Endodermal cell (in vitro differentiated cells): ENCODE measurements at regions not wholly inside any gene's neighbourhood (a gene's known extent, or its start where the extent isn't known, plus 50 kb on each side); places are given as distances from the start of the nearest gene placed in this dataset.

Experiments
- DNase-seq: peaks from one replicate; pipeline ENCODE4 v3.0.0-alpha.2; 2017
- H3K27ac ChIP-seq: 2 replicates; pipeline ENCODE4 v1.5.1; 2013; ENCODE audit warnings: mild to moderate bottlenecking, low read depth, low read length, moderate library complexity
- H3K27me3 ChIP-seq: 2 replicates; pipeline ENCODE4 v1.6.1; 2013; ENCODE audit warnings: mild to moderate bottlenecking, low read length, moderate library complexity; ENCODE audit not compliant: insufficient read depth, control insufficient read depth, poor library complexity, severe bottlenecking
- H3K36me3 ChIP-seq: 2 replicates; pipeline ENCODE4 v1.7.0; 2013; ENCODE audit warnings: mild to moderate bottlenecking, low read length, moderate library complexity; ENCODE audit not compliant: control insufficient read depth, insufficient read depth
- H3K4me1 ChIP-seq: one replicate; pipeline ENCODE4 v1.7.0; 2013; ENCODE audit warnings: low read length; ENCODE audit not compliant: control insufficient read depth, insufficient read depth
- H3K4me3 ChIP-seq: 2 replicates; pipeline ENCODE4 v1.5.1; 2013; ENCODE audit warnings: mild to moderate bottlenecking, low read length, moderate library complexity
- H3K9ac ChIP-seq: 2 replicates; pipeline ENCODE4 v1.6.1; 2013; ENCODE audit warnings: mild to moderate bottlenecking, low read length, moderate library complexity; ENCODE audit not compliant: poor library complexity, severe bottlenecking; ENCODE audit errors: extremely low read depth
- H3K9me3 ChIP-seq: 2 replicates; pipeline ENCODE4 v1.6.1; 2013; ENCODE audit warnings: mild to moderate bottlenecking, low read length, moderate library complexity; ENCODE audit not compliant: control insufficient read depth
- H3K27ac Mint-ChIP-seq: 2 replicates; pipeline ENCODE4 v1.8.0; 2020; ENCODE audit warnings: mixed read lengths
- H3K27me3 Mint-ChIP-seq: 2 replicates; pipeline ENCODE4 v1.8.0; 2021; ENCODE audit warnings: mild to moderate bottlenecking, mixed read lengths; ENCODE audit not compliant: insufficient read depth
- H3K36me3 Mint-ChIP-seq: 2 replicates; pipeline ENCODE4 v1.8.0; 2020; ENCODE audit warnings: low read depth, mixed read lengths
- H3K4me1 Mint-ChIP-seq: 2 replicates; pipeline ENCODE4 v1.8.0; 2020; ENCODE audit warnings: mixed read lengths
- H3K4me3 Mint-ChIP-seq: 2 replicates; pipeline ENCODE4 v1.8.0; 2020; ENCODE audit warnings: mild to moderate bottlenecking, moderate library complexity, mixed read lengths
- H3K9me3 Mint-ChIP-seq: 2 replicates; pipeline ENCODE4 v1.8.0; 2020; ENCODE audit warnings: mild to moderate bottlenecking, mixed read lengths
- CTCF ChIP-seq: fragments of 200-600 bp; sonication (generic); conservative IDR thresholded peaks from 2 replicates; pipeline ENCODE4 v1.5.0; 2021; ENCODE audit warnings: antibody characterized with exemption, mild to moderate bottlenecking
- WGBS, 2 experiments: methylation state at CpG; one replicate each; pipeline versions ENCODE4 v1.1.5 to v1.1.7; 2013; ENCODE audit warnings: missing lambda C conversion rate in 2 of 2, mixed read lengths in 1 of 2; ENCODE audit not compliant: insufficient coverage in 1 of 2, insufficient read length in 1 of 2; 5-methylcytosine and 5-hydroxymethylcytosine counted together

DNA sequence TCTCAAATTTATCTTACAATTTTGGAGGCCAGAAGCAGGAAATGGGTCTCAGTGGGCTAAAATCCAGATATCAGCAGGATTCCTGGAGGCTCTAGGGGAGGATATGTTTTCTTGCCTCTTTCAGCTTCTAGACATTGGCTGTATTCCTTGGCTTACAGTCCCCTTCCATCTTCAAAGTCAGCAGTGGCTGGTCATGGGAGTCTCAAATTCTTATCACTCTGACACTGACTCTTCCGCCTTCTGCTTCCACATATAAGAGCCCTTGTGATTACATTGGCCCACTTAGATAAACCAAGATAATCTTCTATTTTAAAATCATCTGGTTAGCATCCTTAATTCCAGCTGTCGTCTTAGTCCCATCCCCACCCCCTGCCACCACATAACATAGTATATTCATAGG, 113.0 kb downstream of the PCDH7 start:
- Histone ChIP-seq H3K4me1 (peaks cover 21% of the 10 kb centered on the region), H3K9ac (no peak overlapping the region), H3K27ac (no peak overlapping the region), H3K4me3 (no peak overlapping the region), H3K9me3 (no peaks in the 10 kb centered on the region), H3K27me3 (no peaks in the 10 kb centered on the region), H3K36me3 (no peaks in the 10 kb centered on the region)
- TF ChIP-seq CTCF = no peak
- WGBS, 2 experiments = 93 to 100% methylated on average over 1 of the region's 2 CpGs
- no peak overlapping the region for H3K4me3 Mint-ChIP-seq
- no peaks in the 10 kb centered on the region for H3K27me3 Mint-ChIP-seq
- no peak for DNase-seq
- H3K36me3 Mint-ChIP-seq = no peaks in the 10 kb centered on the region
- H3K4me1 Mint-ChIP-seq = peaks cover 55% of the 10 kb centered on the region
- no peaks in the 10 kb centered on the region for H3K9me3 Mint-ChIP-seq
- peak overlapping the region; percentile 7 for H3K27ac Mint-ChIP-seq

GRCh38 chr4:30835044-30835443, 114.9 kb downstream of the PCDH7 start:
- peaks cover 26% of the 10 kb centered on the region for H3K4me1 ChIP-seq
- peak; percentile 59 for DNase-seq
- H3K9ac ChIP-seq = no peak overlapping the region
- no peaks in the 10 kb centered on the region for H3K9me3 Mint-ChIP-seq
- H3K27me3 ChIP-seq = no peaks in the 10 kb centered on the region
- no peaks in the 10 kb centered on the region for H3K36me3 ChIP-seq
- no peak overlapping the region for H3K27ac ChIP-seq
- WGBS, 2 experiments = 70 to 78% methylated on average over 8 to 11 of the region's 11 CpGs
- no peak overlapping the region for H3K4me3 Mint-ChIP-seq
- peak overlapping the region; percentile 69 for H3K27ac Mint-ChIP-seq
- peaks cover 62% of the 10 kb centered on the region for H3K4me1 Mint-ChIP-seq
- no peak overlapping the region for H3K4me3 ChIP-seq
- H3K36me3 Mint-ChIP-seq = no peaks in the 10 kb centered on the region
- no peaks in the 10 kb centered on the region for H3K27me3 Mint-ChIP-seq
- no peaks in the 10 kb centered on the region for H3K9me3 ChIP-seq
- no peak for TF ChIP-seq CTCF

DNA sequence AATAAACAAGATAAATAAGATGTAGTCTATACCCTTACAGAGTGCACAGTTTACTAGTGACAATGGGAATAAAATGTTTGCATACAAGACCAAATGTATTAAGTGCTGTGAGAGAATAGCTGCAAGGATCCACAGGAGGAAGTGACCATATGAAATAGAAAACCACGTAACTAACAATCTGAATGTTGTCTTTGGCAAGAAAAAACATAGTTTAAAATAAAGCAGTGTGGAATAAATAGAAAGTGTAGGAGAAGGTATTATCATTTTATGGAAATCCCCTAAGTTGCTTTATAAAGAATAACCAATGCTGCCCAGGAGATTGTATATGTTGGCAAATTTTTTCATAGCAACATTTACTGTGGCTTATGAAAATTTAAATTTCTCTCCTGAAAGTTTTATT, 116.1 kb downstream of the PCDH7 start:
- Mint-ChIP-seq H3K4me3 (no peak overlapping the region), H3K36me3 (no peaks in the 10 kb centered on the region), H3K4me1 (peaks cover 72% of the 10 kb centered on the region), H3K27ac (peak overlapping the region; percentile 89), H3K9me3 (no peaks in the 10 kb centered on the region), H3K27me3 (no peaks in the 10 kb centered on the region)
- Histone ChIP-seq H3K4me3 (peak overlapping the region; percentile 39), H3K27ac (peak overlapping the region; percentile 90), H3K9ac (no peak overlapping the region), H3K9me3 (no peaks in the 10 kb centered on the region), H3K36me3 (no peaks in the 10 kb centered on the region), H3K4me1 (peaks cover 32% of the 10 kb centered on the region), H3K27me3 (no peaks in the 10 kb centered on the region)
- TF ChIP-seq CTCF = no peak
- 92 to 100% methylated on average over 1 of the region's 1 CpG for WGBS, 2 experiments
- DNase-seq = no peak
